HG03558 (cell line): ENCODE measurements at regions not wholly inside any gene's neighbourhood (a gene's known extent, or its start where the extent isn't known, plus 50 kb on each side); places are given as distances from the start of the nearest gene placed in this dataset.
"Not testable (repeated sequence)": the region's sequence is repeated elsewhere in the genome, so short reads cannot be mapped to it uniquely, and the experiment has no call there.

Source experiments
- ATAC-seq: cut with Tn5 transposase; IDR thresholded peaks from one replicate; pipeline ENCODE4 v1.9.1; 2021; ENCODE audit warnings: moderate number of reproducible peaks; ENCODE audit not compliant: unreplicated experiment; ENCODE audit errors: extremely low read depth

- not testable (repeated sequence) for ATAC-seq
Observed at GRCh38 chr2:87476223-87476872, 271.5 kb upstream of the PLGLB2 start.

- not testable (repeated sequence) for ATAC-seq
Observed at GRCh38 chr2:87476936-87477335, 271.0 kb upstream of the PLGLB2 start.

- ATAC-seq = not testable (repeated sequence)
Observed at GRCh38 chr2:87477669-87478428, 270.0 kb upstream of the PLGLB2 start.

GRCh38 chr2:87478911-87479310 is 269.0 kb upstream of the PLGLB2 start:
- ATAC-seq = not testable (repeated sequence)

GRCh38 chr2:87483093-87483680 is 264.7 kb upstream of the PLGLB2 start:
- ATAC-seq = not testable (repeated sequence)

- ATAC-seq = not testable (repeated sequence)
Observed at GRCh38 chr2:87484363-87484762, 263.5 kb upstream of the PLGLB2 start.

GRCh38 chr2:87485455-87485854 is 262.4 kb upstream of the PLGLB2 start:
- not testable (repeated sequence) for ATAC-seq

- peak; percentile 85 for ATAC-seq
Observed at GRCh38 chr2:87485884-87486283, 262.0 kb upstream of the PLGLB2 start.

- ATAC-seq = not testable (repeated sequence)
Observed at GRCh38 chr2:87486413-87486812, 261.5 kb upstream of the PLGLB2 start.

- ATAC-seq = not testable (repeated sequence)
Observed at GRCh38 chr2:87488021-87488420, 259.9 kb upstream of the PLGLB2 start.

GRCh38 chr2:87488991-87489390 is 258.9 kb upstream of the PLGLB2 start:
- not testable (repeated sequence) for ATAC-seq

- not testable (repeated sequence) for ATAC-seq
Observed at GRCh38 chr2:87494846-87495245, 253.0 kb upstream of the PLGLB2 start.

- ATAC-seq = not testable (repeated sequence)
Observed at GRCh38 chr2:87495455-87495854, 252.4 kb upstream of the PLGLB2 start.

GRCh38 chr2:87496036-87497006 is 251.6 kb upstream of the PLGLB2 start:
- peak; percentile 77 for ATAC-seq

- ATAC-seq = not testable (repeated sequence)
Observed at GRCh38 chr2:87497135-87497534, 250.8 kb upstream of the PLGLB2 start.

- ATAC-seq = not testable (repeated sequence)
Observed at GRCh38 chr2:87497700-87498099, 250.2 kb upstream of the PLGLB2 start.

GRCh38 chr2:87498169-87498853 is 249.6 kb upstream of the PLGLB2 start:
- ATAC-seq = peak; percentile 52

- ATAC-seq = not testable (repeated sequence)
Observed at GRCh38 chr2:87498854-87499238, 249.0 kb upstream of the PLGLB2 start.

- ATAC-seq = not testable (repeated sequence)
Observed at GRCh38 chr2:87499860-87500259, 248.0 kb upstream of the PLGLB2 start.
